Endothelial cell of hepatic sinusoid (primary cell): ENCODE measurements at regions not wholly inside any gene's neighbourhood (a gene's known extent, or its start where the extent isn't known, plus 50 kb on each side); places are given as distances from the start of the nearest gene placed in this dataset.
"Not testable (repeated sequence)": the region's sequence is repeated elsewhere in the genome, so short reads cannot be mapped to it uniquely, and the experiment has no call there.

ENCODE experiments used
- in situ Hi-C: cut with HindIII; loops from 2 replicates; pipeline ENCODE4 v1.10.0; 2017; ENCODE audit warnings: low sequenced_read_pairs

DNA sequence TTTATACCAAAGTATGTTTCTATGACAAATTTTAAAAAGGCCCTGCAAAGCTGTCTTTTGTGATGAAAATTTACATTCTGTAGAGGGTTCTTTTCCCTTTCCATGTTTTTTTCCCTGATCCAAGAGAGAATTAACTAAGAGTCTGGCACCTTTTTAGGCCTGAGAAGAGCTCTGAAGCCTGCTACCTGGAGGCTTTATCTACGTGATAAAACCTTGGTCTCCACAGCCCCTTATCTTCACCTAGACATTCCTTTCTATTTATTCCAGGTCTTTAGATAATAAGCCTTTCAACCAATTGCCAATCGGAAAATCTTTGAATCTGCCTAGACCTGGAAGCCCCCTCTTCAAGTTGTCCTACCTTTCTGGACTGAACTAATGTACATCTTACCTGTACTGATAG, 774.1 kb upstream of the LRRTM1 start:
- in situ Hi-C loops = no loop called here

DNA sequence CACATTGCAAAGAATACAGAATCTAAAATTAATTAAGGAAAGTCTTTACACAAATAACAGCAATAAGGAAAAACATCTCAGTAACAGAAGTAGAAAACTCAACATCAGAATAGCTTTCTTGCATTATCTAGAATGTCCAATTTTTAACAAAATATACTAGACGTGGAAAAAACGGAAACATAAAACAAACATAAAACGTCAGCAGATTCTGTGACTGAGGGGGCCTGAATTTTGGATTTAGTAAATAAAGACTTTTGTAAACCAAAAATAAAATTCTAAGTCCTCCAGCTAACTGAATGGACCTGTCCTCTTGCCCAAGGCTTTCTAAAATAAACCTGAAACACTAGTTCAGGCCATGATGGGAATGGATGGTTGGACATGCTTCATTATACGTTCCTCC, 773.5 kb upstream of the LRRTM1 start:
- in situ Hi-C loops = no loop called here

DNA sequence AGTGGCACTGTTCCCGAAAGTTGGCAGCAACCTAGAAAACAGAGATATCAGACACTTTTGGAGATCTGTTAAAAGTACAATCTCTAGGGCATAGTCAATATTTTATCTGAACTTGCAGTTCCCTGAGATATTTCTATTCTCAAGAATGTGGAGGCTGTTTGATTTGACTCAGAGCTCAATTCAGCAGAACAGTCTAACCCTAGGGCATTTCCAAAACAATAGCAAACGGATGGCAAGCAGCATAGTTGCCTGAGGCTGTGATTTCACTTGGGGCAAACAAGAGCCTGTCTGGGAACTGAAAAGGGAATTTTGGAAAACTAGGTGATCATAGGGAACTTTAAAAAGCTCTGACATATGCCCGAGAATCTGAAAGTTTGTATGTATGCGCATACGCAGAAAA, 772.8 kb upstream of the LRRTM1 start:
- in situ Hi-C loops = no loop called here

DNA sequence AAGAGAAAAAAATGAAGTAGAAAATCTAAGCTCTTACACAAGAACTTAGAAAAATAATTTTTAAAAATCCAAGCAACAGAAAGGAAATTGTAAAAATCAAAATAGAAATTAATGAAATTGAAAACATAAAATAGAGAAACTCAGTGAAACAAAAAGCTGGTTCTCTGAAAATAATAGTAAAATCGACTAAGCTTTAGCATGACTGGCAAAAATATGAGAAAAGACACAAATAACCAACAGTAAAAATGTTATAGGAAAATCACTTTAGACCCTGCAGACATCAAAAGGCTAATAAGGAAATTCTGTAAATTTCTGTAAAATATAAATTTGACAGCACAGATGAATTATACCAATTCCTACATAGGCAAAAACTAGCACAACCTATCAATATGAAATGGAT, 768.9 kb upstream of the LRRTM1 start:
- in situ Hi-C loops = no loop called here

DNA sequence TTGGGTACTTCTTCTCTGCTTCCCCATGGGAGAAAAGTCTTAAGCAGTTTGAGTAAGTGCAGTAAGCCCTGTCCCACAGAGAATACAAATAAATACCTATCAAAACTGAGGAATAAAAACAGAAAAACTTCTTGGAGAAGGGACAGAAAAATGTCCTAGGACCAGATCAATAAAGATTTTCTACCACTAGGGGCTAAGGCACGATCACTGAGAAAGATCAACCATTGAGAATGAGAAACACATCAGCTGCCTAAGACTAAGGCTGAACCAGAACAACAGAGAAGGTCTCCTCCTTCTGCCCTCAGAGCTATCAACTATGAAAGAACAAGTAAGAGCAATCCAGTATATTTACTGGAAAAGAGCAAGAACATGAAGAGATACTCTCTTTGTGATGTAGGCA, 763.6 kb upstream of the LRRTM1 start:
- in situ Hi-C loops = no loop called here

DNA sequence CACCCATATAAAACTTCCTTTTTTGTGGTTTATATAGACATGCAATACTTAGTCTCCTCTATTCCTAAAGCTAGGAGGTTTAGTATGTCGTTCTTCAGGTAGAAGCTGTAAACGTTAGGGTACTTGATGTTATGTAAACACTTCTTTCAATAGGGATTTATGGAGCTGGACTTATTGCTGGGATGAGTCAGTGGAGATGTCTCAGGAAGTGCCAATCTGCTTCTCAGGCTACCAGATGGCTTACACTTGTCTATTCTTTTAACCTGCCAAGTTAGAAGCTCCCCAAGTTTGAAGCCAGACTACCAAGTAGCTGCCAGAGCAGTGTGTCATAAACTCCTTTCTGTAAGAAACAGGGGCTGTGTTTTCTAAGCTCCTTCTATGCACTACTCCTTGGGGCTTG, 756.5 kb upstream of the LRRTM1 start:
- in situ Hi-C loops = no loop called here

DNA sequence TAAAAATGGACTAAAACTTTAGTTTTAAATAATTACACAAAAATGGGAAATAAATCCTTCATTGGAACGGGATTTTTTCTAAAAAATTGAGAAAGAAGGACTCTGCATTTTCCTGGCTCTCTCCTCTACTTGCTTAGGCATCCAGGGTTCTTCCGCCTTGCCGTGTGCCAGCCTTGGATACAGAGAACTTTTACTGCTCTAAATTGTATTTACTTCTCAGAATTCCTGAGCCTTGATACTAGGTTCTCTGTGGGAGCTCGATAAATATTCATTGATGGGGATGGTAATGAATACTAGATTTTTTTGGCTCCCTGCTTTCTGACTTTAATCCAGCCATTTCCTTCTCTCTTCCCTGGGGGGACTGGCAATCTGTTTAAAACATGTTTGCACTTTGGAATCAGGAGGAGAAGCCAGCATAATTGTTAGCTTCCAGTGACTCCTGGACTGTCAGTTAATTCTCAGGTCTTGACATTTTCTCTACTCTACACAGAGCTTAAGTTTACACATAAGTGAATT, 746.1 kb upstream of the LRRTM1 start:
- in situ Hi-C loops = no loop called here

DNA sequence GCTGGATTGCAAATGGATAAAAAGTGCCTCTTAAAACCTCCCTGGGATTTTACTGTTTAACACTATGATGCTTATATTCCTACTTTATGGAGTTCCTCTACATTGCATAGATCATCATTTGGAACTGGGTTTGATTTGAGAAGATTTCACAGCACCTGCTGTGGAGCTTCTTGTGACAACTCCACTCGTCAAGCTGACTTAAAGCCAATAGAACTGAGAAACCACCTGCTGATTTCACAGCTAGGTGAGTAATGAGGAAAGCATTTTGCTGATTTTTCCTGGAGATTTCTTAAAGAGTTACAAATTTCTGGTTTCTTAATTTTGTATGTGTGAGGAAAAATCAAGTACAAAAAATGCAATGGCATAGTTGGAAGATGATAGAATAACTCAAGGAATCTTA, 739.1 kb upstream of the LRRTM1 start:
- in situ Hi-C loops = no loop called here

DNA sequence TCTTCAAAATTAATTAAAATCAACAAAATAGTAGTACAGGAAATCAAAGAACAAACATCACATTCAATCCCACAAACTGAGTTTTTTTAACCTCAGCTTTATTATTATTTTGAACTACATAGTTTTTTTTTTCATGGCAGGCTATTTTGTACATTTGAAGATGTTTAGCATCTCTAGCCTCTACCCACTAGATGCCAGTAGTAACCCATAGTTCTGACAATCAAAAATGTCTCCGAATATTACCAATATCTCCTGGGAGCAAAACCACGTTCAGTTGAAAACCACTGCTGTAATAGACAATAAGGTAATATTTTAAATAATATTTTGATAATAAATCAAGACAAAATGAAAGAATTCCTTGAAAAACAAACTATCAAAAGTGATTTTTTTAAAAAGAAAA, 702.6 kb upstream of the LRRTM1 start:
- in situ Hi-C loops = no loop called here

DNA sequence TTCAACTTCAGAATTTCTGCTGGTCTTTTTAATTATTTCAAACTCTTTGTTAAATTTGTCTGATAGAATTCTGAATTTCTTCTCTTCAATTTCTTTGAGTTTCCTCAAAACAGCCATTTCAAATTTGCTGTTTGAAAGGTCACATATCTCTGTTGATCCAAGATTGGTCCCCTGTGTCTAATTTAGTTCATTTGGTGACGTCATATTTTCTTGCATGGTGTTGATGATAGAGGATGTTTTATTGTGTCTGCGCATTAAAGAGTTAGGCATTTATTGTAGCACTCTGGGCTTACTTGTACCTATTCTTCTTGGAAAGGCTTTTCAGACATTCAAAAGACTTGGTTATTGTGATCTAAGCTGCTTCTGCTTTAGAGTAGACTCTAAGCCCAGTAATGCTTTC, 698.4 kb upstream of the LRRTM1 start:
- in situ Hi-C loops = no loop called here

DNA sequence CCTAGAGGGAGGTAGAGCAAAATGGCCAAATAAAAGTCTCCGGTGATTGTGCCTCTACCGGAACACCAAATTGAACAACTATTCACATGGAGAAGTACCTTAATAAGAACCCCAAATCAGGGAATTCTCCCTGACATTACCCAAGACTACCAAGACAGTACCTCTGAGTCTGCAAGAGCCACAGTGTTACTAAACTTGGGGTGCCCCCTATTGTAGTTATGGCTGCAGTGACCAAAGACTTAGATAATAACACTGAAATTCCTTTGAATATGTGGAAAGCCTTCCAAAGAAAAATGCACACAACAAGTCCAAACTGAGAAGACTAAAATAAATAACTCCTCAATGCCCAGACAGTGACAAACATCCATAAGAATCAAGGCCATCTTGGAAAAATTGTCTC, 682.9 kb upstream of the LRRTM1 start:
- in situ Hi-C loops = no loop called here

DNA sequence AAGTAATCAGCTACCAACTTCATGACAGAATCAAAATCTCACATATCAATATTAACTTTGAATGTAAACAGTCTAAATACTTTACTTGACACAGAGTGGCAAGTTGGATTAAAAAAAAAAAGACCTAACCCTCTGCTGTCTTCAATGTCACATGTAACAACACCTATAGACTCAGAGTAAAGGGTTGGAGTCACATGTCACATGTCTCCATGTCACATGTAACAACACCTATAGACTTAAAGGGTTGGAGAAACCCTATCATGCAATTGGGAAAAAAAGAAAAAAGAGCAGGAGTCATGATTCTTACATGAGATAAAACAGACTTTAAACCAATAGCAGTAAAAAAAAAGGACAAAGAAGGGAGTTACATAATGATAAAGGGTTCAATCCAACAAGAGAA, 665.3 kb upstream of the LRRTM1 start:
- in situ Hi-C loops = no loop called here

DNA sequence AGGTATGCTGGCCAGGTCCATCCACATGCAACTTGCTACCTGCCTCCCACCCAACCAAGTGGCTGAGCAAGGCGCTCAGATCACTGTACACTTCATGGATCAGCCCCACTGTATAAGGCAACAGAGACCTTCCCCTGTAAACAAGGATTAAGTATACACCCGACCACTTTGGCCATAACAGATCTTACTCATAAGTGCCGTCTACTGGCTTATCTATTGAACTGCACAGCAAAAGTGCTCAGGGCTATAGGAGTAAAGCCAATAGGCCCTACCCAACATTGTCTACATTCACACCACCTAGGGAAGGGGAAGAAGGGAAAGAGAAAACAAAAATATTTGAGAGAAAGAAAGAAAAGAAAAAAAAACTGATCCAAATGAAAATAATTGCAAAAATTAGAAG, 663.9 kb upstream of the LRRTM1 start:
- in situ Hi-C loops = no loop called here

DNA sequence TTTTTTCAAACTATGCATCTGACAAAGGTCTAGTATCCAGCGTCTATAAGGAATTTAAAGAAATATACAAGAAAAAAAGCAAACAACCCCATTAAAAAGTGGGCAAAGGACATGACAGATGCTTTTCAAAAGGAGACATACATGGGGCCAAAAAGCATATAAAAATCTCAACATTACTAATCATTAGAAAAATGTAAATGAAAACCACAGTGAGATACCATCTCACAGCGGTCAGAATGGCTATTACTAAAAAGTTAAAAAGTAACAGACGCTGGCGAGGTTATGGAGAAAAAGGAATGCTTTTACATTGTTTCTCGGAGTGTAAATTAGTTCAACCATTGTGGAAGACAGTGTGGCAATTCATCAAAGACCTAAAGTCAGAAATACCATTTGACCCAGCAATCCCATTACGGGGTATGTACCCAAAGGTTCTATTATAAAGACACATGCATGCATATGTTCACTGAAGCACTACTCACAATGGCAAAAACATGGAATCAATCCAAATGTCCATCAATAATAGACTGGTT, 643.1 kb upstream of the LRRTM1 start:
- in situ Hi-C loops = no loop called here

DNA sequence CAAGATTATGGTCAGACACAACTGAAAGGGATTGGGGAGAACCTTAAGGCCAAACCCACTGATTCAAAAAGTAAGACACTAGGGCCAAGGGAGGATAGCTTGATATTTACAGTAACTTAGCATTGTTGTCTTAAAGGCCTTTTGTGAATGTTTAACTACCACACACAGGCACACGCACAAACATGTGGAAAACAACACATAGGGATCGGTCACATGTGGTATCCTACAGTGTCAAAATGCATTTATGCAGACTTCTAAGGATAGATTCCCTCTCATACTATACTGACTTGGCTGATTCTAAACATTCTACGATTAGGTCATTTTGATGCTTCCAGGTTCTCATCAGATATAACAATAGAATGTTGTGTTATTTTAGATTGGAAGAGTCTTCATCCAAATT, 638.9 kb upstream of the LRRTM1 start:
- in situ Hi-C loops = no loop called here

DNA sequence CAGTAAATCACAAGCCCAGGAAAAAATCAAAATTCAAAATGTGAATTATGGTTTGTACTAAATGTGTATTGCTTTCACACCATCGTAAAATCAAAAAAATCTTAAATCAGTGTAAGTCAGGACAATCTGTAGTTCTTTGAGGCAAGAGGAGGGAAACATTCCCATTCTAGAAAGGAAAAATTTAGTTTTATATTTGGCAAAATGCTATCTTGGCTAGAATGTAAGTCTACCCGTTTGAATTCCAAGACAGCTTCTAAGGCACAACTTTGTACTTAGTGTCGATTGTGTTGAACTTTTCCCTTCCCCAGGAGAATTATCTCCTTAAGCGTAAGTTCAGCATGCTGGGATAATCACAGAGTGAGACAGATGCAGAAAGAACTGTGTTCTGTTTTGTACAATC, 638.2 kb upstream of the LRRTM1 start:
- in situ Hi-C loops = no loop called here

DNA sequence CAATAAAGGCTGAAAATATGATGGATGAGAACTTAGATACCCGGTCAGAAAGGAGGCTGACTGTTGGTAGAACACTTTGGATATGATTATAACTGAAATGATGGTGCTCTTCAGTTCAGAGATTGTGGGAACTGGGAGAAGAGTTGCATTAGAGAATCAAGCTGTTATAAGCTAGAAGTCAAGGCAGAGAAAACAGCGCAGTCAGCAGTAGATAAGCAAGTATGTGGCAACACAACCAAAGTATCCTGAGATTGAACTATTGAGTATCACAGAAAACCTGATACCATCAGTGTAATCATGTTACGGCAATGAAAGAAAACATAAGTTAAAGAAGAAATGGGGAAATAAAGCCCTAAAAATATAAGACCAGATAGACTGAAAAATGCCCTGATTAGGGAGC, 633.9 kb upstream of the LRRTM1 start:
- in situ Hi-C loops = no loop called here

DNA sequence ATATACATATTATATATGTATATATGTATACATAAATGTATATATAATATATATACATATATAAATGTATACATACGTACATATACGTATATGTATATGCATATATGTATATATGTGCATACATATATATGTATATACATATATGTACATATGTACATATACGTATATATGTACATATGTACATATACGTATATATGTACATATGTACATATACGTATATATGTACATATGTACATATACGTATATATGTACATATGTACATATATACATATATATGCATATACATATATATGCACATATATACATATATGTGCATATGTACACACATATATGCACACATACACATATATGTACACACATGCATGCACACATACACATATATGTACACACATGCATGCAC, 627.3 kb upstream of the LRRTM1 start:
- in situ Hi-C loops = not testable (repeated sequence)

DNA sequence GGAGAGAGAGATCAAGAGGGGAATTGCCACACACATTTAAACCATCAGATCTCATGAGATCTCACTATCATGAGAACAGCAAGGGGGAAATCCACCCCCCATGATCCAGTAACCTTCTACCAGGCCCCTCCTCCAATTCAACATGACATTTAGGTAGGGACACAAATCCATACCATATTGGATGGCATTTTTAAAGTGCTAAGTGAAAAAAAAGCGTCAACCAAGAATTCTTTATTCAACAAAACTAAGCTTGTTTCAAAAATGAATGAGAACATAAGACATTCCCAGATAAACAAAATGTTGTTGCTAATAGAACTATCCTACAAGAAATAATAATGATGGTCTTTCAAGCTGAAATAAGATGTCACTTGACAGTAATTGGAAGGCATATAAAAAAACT, 626.2 kb upstream of the LRRTM1 start:
- in situ Hi-C loops = no loop called here

DNA sequence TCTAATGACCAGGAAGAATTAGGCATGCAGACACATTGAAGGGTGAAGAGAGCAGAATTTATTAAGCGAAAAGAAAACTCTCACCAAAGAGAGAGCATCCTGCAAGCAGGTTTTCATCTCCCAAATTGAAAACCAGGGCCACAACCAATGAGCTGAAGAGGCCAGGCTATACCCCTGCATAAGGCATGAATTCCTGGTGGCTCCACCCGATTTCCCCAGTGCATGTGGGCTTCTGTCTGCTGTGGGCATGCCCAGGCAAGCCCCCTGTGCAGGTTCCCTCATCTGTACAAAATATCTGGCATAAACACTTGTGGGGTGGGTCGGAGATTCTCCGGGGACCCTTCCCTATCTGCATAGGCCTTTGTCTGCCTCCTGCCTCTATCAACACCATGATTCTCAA, 621.6 kb upstream of the LRRTM1 start:
- in situ Hi-C loops = no loop called here

DNA sequence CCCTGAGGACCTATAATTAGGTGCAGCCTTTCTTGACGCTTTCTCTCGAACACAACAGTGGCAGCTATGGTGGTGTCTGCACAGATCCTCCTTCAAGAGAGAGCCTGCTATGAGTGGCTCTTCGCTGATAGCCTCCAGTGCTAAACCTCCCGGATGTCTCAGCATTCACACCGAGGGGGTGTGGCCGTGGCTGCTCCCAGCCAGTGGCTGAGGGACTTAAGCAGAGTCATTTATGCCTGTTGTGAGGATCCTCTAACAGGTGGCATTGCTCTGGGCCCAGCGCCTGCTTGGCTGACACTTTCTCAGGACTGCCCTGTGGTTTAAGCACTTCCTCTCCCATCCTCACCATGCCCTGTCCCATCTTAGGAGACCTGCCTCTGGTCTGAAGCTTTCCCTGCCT, 592.0 kb upstream of the LRRTM1 start:
- in situ Hi-C loops = no loop called here

DNA sequence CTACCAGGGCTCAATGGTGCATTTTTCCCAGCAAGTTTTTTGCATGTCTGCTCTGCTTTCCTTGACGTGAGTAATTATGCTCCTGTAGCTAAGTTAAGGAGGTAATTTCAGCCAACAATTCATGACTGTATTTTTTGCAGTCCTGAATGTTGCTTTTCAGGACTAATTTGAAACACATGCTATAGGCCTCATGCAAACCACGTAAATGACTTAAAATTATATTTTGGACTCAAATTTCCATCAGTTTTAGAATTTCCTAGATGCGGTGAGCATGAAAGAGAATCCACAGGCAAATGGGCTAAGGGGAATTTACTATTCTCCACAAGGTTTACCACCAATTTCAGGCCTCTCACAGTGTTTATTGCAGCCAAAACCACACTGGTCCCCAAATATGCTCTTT, 589.9 kb upstream of the LRRTM1 start:
- in situ Hi-C loops = no loop called here

DNA sequence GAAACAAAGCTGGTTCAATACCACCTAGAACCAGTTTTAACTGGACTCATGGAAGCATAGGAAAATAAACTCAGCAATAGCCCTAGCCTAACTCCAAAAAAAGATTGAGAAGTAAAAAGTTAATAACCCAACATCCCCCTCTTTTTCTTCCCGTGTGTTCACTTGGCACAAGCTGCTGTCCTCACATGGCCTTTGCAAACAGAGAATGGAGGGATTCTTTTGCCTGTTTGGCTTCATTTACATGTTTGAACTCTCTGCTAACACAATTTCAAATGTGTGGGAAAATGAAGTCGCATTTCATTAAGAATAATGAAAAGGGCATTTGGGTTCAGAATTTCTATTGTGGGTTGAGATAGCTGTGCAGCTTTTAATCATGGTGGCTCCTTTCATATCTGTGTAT, 589.2 kb upstream of the LRRTM1 start:
- in situ Hi-C loops = no loop called here

DNA sequence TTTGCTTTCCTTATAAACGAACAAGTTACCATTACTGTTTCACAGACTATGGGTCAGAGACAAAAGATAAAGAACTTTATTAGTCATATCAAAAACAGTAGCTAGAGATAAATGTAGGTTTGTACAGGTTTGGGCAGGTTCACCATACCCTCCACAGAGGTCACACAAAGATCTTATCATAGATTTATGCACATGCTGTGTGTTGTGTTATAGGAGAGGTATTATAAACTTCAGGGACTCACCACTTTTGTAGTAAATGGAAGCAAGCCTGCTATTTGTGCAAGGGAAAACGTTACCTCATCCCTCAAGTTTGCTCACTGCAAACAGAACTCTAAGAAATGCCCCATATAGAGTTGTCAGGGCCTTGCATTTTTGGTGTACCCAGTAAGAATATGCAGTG, 584.5 kb upstream of the LRRTM1 start:
- in situ Hi-C loops = no loop called here
